GM21717 (cell line): ENCODE measurements at regions not wholly inside any gene's neighbourhood (a gene's known extent, or its start where the extent isn't known, plus 50 kb on each side); places are given as distances from the start of the nearest gene placed in this dataset.

Experiments
- ATAC-seq: cut with Tn5 transposase; IDR thresholded peaks from one replicate; pipeline ENCODE4 v1.9.1; 2021; ENCODE audit warnings: mild to moderate bottlenecking, moderate library complexity; ENCODE audit not compliant: unreplicated experiment

DNA sequence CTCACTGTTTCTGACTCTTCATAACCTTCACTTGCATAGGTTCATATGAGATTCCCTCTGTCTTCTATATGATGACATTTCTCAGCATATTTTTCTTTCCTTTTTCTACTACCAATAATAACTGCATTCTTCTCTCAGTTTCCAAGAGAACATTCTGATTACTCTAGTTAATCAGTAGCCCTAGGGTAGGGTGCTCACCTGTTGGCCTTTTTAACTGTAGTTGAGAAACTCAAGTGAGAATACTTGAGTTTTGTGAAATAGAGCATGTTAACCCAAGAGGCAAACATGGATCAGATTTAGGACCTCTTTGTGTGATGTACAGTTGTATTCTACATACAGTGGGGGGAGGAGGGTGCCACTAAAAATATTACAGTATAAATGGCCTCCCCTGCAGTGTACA is 308.0 kb downstream of the CMPK2 start:
- ATAC-seq = no peak

DNA sequence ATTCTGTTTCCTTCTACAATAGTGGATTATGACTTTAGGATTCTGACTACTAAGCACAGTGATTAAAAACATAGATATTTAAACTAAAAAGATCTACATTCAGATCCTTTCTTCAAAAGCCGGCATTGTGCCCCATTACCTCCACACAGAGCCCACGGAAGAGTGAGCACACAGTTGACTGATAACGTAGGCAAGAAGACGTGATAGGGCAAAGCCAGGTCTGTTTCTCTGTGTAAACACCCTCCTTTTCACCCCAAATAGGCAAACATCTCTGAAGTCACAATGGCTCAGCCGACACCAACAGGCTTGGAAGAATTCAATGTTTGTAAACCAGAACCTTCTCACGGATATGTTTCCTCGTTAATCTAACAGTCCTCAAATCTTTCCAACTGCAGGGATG is 302.9 kb downstream of the CMPK2 start:
- no peak for ATAC-seq

DNA sequence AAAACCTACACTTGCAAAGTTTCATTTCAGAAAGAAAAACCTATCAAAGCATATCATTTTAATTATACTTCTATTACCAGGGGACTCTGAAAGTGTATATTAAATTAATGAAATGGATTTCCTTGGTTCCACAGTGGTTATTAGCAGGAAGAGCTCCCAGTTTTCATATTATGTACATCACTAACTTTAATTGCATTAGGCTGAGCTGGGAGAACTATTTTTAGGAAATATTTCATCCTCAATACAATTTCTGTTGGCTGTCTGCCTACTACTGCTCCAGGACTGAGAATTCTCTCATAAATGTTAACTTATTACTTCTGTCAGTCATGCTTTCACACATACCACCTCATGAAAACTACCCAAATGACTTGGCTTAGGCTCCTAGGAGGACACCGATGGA is 301.4 kb downstream of the CMPK2 start:
- no peak for ATAC-seq

DNA sequence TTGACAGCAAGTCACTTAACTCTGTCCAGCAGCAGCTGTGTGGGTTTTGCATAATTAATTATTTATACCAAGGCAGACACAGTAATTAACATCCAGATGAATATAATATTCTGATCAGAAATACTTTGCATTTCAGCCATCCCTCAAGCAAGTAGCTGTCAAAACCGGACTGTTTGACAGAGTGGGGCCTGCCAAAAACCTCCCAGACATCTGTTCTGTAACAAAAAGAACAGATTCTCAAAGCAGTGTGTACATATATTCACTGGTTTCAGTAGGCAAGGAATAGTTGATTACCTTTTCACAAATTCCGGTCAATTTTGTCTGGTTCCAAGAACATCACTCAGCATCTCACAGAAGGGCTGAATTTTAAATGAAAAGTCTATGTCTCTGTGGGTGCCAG is 291.6 kb downstream of the CMPK2 start:
- no peak for ATAC-seq

DNA sequence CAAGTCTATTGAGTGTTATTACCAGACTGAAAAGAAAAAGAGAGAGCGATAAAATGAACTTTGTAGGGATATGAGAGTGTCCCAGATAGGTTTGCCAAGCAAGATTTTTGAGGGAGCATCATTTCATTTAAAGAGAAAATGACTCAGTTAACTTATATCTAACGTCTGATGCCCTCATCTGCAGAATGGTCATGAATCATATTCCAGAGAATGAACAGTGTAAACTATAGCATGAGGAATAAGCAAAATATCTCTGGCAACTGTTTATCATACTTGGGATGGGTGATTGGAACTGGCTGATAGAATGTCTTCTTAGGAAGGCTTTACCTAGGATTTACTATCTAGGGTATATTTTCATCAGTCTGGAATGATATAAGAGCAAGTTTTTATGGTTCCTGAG is 289.4 kb downstream of the CMPK2 start:
- no peak for ATAC-seq

DNA sequence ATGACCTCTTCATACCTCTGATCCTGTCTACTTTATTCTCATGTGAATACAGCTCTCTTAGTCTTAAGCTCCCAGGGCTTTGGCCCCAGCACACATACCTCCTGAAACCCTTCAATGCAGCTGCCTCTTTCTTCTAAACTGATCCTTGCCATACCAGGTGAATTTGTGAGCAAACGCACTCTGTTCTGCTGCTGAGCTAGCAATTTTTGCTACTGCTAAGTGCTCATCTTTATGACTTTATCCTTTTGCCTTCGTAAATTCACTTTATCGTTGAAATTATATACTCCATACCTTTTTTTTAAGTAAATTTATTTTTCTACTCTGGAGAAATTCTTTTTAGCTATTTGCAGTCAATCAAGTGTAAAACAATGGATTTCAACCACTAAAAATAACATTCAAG is 287.7 kb downstream of the CMPK2 start:
- no peak for ATAC-seq

DNA sequence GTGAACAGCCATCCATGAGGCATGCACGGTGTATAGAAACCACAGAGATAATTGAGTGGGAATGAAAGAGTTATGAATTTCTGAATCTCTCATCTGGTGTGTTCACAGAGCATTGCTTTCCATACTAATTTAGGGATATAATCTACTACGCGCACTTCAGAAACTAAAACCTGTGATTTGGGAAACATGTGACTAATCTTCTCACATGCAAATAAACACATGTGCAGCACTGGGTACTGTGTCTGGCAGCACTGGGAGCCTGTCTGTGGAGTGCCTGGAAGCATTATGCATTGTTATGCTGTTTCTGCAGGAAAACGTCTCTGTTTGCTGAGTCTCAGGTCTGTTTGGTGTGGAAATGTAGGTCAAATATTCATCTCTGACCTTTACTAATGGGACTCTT is 287.3 kb downstream of the CMPK2 start:
- no peak for ATAC-seq

DNA sequence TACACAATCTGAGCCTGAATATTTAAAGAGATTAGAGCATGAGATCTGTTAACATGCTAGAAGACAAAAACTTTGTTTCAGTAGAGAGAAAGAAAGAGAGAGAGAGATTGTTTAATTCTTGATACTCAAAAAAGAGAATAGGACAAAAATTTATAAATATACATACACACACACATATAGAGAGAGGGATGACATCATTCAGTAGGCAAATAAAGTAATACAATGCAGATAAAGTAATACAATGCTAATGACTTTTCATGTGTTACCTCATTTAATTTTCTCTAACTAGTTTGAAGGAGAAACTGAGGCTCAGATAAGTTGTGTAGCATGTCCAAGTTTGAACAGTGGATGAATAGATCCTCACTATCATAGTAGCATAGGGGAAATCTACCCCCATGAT is 286.4 kb downstream of the CMPK2 start:
- no peak for ATAC-seq

DNA sequence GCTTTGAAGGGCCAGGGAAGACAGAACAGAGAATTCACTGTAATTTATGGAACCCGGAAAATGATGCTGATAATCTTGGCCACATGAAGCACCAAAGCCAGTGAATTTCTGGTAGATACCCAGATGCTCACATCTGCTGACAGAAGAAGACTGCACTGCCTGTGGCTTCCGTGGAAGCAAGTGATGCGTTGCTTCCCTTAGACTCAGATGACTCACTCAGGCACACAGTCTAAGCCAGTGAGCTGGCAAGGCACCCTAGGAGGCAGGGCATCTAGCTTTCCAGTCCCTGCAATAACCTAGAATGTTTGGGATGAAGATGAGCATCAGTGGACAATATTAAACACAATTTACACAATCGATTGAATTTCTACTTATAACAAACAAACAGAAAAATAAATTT is 284.7 kb downstream of the CMPK2 start:
- ATAC-seq = no peak

DNA sequence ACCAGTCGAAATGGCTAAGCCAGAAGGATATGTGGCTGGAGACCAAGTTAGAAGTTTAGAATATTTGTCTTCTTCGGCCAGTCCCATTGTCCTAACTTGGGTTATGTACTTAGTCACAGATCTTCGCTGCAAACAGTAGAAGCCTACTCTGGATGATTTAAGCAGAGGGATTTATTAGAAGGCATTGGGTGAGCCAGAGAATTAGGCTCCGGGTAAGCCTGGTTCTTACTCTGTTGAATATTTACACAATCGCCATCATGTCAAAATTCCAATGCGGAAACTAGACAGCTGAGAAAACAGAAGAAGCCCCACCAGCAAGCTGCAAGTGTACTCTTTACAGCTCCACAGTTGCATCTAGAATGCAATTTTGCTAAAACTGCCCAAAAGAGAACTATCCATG is 276.6 kb downstream of the CMPK2 start:
- no peak for ATAC-seq

DNA sequence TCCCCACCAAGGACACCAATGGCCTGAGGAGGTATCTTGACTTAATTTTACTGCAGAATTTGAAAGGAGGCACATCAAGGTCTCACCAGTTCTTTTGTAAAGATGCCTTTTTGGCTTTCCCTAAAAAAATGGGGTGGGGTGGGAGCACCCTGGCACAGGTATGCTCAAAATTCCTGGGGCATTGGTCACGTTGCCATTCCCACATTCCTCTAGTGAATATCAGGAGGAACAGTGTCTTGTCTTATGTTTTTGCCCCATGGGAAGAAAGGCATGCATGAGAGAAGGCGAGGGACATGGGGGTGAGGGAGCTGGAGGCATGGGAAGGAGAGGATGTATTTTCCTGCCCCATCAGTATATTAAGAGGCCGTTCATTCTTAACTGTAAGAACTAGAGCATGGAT is 275.3 kb downstream of the CMPK2 start:
- no peak for ATAC-seq

DNA sequence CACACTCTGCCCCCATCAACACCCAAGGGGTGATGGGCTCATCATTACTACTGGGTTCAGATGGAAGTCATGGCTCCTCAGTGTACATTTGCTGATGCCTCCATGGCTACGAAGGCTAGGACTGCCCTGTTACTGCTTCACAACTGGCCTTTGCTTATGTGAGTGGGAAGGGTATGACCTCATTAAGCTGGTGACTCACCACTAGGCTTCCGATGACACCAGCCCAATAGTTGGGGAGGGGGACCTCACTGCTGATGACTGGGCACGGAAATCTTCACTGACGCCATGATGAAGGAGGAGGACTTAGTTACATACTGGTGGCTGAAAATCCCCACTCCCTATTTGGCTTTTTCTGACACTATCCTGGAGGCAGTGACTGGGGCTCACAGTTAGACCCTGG is 263.2 kb downstream of the CMPK2 start:
- ATAC-seq = no peak

DNA sequence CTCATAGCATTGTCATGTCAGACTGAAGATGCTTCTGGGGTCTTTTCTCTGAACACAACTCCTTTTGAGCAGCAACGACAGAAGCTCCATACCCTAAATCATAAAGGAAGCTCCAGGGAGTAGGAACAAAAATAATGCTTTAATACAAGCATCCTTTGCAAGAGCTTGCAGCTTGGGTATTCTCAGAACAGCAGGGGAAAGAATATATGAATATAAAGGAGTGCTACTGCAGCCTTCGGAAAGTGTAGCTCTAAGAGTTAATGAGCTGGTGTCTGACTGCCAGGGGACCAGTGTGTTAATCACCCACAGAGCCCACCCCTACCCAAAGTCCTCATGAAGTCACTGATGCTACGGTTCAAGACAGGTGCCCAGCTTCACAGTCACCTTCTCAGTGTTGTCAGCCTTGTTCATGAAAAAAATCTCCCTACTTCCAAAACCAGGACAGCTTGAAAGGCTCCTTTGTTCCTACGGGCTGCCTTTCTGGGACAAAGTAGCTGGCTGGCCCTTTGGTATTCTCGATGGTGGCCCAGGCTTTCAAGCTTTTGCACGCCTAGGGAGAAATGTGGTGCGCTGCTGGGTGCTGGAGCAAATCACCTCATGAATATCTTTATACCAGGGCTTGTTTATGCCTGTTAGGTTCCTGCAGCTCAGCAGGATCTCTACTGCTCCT is 259.7 kb downstream of the CMPK2 start:
- ATAC-seq = no peak

DNA sequence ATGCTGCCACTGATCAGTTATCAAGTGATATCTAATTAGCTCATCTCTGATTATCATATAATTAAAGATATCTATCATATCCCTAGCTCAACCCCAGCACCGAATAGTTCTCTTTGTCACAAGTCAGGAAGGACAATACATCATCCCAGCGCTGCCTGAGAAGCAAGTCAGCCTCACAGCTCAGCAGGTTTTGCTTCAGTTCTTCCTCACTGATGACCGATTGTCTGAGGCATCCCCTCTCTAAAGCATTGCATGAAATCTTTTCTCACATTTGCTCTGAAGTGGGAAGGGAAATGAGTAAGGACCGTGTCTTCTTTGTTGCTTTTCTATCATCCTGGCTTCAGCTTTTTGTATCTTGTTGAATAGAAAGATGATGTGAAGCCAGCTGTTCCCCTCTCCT is 247.9 kb downstream of the CMPK2 start:
- ATAC-seq = no peak

DNA sequence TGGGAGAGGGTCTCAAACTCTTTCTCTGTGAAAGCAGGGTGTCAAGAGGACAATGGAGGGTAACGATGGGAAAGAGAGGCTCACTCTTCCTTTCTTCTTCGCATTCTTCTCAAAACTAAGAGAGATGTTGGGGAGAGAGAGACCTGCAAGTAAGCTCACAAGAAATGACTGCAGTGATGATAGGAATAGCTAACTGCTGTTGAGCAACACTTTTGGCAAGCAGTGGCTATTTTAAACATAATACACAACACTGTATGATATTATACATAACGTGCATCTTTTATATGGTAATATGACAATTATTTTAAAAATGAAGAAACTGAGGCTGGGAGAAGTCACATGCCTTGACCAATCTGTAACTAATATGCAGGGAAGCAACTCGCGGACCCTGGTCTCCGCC is 247.5 kb downstream of the CMPK2 start:
- ATAC-seq = no peak

DNA sequence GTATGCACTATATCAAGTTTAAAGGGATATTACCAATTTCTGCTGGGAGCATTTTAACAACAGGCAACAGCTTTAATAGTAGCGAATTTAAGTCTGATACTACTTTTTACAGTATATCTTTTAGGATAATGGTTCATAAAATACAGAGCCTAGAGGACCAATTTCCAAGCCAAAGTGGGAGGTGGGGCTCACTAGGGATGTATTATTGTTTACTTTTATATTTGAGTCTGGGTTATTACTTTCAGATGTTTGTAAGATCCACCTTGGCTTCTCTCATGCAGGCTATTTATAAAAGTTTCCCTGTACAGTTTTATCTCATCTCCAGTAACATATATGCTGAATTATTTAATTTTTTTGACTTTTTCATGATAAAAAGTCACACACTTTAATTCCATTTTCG is 242.0 kb downstream of the CMPK2 start:
- ATAC-seq = no peak

DNA sequence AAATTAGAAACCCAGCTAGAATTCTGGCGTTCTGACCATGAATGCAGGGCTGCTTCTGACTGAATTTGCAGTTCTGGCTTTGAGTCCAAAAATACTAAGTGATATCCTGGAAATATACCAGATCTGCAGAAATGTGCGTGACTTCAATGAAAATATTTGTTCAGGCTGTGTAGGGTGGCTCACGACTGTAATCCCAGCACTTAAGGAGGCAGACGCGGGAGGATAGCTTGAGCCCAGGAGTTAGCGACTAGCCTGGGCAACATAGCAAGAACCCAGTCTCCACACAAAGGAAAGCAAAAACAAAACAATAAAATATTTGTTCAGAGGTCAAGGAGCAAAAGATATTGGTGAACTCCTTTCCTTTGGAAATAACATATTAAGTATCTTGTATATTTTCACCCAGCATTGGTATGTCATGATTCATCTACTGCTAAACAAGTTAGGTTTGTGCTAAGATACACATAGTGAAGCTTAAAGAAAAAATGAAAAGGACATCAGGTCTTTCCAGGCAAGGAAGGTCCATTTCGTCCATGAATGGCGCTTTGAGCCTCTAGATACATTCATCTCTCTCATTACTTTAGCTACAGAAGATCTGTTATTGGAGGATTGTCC is 239.2 kb downstream of the CMPK2 start:
- no peak for ATAC-seq

DNA sequence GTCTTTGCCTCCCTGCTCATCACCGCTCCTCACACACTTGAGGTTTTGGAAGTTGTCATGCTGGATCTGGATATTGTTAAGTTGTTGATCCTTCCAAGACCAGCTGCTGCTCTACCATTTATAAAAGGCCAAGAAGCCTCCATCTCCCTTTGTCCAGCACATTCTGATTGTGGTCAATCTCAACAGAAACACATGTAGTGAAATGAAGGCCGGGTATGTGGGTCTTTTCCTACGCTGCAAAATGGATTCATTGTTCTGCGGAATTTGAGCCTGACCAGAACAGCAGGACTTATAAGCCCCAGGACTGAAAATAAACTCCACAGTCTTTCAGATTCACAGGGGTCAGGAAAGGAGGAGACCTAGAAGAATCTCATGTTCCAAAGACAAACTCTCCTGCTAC is 238.4 kb downstream of the CMPK2 start:
- no peak for ATAC-seq

DNA sequence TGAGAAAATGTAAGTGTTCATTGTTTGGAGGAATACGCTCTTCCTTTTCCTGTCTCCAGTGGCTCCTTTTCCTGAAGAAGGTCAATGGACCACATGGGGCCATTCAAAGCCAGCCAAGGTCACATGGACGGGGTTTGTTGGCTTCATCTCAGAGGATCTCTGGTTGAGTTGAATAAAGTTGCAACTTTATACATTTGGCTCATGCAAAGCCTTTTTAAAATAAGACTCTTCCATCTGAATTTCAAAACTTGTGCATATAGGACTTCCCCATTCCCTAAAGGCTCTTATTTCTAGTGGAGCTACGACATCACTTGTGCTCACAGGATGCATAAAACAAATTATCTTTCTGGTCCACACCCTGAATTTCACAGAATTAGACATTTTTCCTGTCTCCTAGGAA is 235.5 kb downstream of the CMPK2 start:
- no peak for ATAC-seq

DNA sequence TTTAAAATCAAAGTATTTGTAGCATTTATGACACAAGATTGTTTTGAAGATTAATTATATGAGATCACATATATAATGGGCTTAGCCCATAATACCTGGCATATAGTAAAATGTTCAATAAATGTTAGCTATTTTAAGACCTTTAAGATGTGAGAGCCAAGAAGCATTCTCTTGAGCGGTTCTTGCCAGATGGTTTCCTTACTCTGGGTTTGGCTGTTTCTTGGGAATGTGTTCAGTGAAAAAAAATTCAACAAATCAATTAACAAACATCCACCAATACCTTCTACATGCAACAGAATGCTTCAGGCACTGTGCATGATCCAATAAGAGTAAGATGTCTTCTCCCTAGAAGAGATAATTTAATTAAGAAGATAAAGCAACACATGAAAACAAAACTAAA is 230.4 kb downstream of the CMPK2 start:
- no peak for ATAC-seq

DNA sequence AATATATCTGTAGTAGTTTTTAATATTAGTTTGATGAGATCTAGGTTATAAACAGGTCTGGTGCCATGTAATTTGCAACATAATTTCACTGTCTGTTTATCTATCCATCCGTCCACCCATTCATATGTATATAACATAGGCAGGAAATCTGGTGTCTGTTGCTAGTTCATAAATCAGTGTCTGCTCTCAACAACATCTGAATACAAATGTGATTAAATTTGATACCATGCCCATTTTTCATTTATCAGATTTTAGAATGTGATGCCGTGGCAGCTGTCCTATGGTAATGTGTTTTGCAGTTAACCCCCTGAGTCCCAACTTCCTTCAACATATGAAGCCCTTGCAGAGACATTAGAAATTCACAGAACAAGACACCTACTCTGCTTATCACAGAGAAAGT is 228.4 kb downstream of the CMPK2 start:
- ATAC-seq = no peak

DNA sequence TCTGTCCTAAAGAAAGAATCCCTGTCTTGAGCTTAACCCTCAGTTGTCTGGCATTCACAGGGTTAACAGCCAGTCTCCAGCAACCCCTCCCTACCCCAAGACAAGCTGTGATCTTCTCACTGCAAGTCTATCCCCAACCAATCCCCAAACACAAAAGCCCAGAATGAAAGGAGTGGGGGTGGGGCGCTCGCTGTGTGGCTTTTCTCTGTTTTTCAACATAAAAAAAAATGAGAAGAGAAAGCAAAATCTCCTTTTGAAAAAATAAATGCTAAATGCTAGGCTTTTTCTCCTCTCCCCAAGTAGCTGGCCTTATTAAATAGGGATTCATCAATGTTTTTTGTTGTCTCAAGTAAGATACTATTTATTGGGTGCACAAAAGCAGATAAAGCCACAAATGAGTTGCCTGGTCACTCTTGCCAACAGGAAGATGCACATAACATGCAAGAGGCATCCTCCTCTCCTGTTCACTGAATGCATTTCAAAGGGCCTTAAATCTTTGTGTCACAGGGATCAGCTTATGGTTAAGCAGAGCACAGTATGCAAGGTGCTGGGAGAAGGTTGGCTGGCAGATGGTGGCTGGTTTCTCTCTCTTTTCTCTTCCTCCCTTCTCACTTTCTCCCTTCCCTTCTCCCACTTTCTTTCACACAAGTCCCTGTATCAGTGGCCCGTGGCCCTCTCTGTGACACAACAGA is 225.6 kb downstream of the CMPK2 start:
- ATAC-seq = no peak

DNA sequence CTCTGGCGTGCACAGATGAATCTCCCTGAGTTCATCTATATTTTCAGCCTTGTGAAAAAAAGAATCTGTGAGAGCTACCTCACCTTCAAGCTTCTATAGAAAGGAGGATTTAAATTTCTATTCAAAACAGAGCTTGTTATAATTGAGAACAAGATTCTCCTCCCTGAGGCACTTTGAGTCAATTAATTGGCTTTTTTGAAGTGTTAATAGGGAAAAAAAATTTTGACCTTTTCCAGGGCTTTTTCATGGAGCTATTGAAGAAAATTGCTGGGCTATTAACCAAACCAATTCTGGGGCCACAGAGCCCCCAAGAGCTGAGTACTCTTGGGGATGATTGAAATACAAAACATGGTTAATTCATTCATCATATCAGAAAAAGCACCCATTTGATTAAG is 225.1 kb downstream of the CMPK2 start:
- no peak for ATAC-seq
